ENCODE measurements at regions not wholly inside any gene's neighbourhood (a gene's known extent, or its start where the extent isn't known, plus 50 kb on each side); places are given as distances from the start of the nearest gene placed in this dataset.

GRCh38 chr18:40415176-40415791 is 1539.8 kb upstream of the PIK3C3 start:
- H3K36me3 ChIP-seq: no peaks in the 10 kb centered on the region
- H3K9me3 ChIP-seq: no peaks in the 10 kb centered on the region
- H3K4me3 ChIP-seq: no peak overlapping the region
- no peak overlapping the region for H3K27ac ChIP-seq
- intact Hi-C loops (cut with DNase I): no loop called here
- H3K4me1 ChIP-seq (ENCODE audit: insufficient read depth): no peaks in the 10 kb centered on the region
- peaks cover 2% of the 10 kb centered on the region for H3K27me3 ChIP-seq
- 50 to 86% (median 52%) methylated on average over 3 of the region's 3 CpGs for WGBS, 3 donors
- TF ChIP-seq CTCF (IDR thresholded peaks at IDR 0.05) (no peak), EP300 (IDR thresholded peaks at IDR 0.05) (no peak), POLR2A (IDR thresholded peaks at IDR 0.05) (no peak)
- no peak for DNase-seq

GRCh38 chr18:40414155-40414754 is 1540.8 kb upstream of the PIK3C3 start:
- TF ChIP-seq CTCF (IDR thresholded peaks at IDR 0.05) (no peak), EP300 (IDR thresholded peaks at IDR 0.05) (no peak), POLR2A (IDR thresholded peaks at IDR 0.05) (no peak)
- H3K27me3 ChIP-seq: peaks cover 2% of the 10 kb centered on the region
- no peak overlapping the region for H3K27ac ChIP-seq
- H3K4me1 ChIP-seq (ENCODE audit: insufficient read depth): no peaks in the 10 kb centered on the region
- intact Hi-C loops (cut with DNase I): no loop called here
- no peaks in the 10 kb centered on the region for H3K9me3 ChIP-seq
- WGBS, 3 donors: 4 to 10% (median 6%) methylated on average over 5 of the region's 5 CpGs
- DNase-seq: no peak
- no peak overlapping the region for H3K4me3 ChIP-seq
- no peaks in the 10 kb centered on the region for H3K36me3 ChIP-seq

DNA sequence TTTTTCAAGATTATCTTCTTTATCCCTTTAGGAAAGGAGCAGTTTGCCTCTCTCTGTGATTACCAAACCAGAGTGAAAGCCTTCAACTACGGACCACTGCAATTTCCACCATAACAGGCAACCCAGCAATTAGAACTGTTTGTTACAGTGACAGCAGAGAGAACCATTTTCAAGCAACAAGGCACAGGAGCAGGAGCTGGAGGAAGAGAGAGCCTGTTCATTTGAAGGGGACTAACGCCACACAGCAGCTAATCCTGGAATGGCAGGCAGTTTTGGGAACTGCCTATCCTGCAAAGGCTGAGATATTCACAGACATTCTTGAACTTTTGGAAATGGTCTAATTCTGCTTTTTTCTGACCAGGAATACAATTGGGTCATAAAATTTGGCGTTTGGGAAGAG is 1541.9 kb upstream of the PIK3C3 start:
- DNase-seq: no peak
- Histone ChIP-seq H3K36me3 (no peaks in the 10 kb centered on the region), H3K9me3 (no peaks in the 10 kb centered on the region), H3K4me3 (no peak overlapping the region), H3K27ac (no peak overlapping the region), H3K4me1 (ENCODE audit: insufficient read depth) (no peaks in the 10 kb centered on the region), H3K27me3 (peaks cover 2% of the 10 kb centered on the region)
- intact Hi-C loops (cut with DNase I): no loop called here
- TF ChIP-seq EP300 (IDR thresholded peaks at IDR 0.05): no peak
- TF ChIP-seq POLR2A (IDR thresholded peaks at IDR 0.05): no peak
- TF ChIP-seq CTCF (IDR thresholded peaks at IDR 0.05): no peak
- 39 to 59% (median 57%) methylated on average over 3 of the region's 3 CpGs for WGBS, 3 donors

DNA sequence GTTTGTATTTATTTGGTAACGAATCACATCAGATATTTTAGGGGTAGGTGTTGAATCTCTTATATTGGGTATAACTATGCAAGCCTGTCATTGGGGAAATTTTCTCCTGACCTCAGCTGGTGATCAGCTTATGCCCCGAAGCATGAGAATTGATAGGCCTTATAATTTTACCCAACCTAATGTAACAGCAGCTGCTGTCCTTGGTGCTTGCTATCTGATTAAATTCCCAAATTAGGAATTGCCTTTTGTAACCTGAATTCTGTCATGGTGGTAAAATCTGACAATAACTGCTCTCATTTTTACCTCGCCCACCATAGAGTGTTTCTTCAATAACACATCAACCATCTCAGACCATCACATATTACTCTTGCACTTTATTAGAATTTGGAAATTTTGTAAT is 1542.6 kb upstream of the PIK3C3 start:
- Histone ChIP-seq H3K36me3 (no peaks in the 10 kb centered on the region), H3K9me3 (no peaks in the 10 kb centered on the region), H3K4me1 (ENCODE audit: insufficient read depth) (no peaks in the 10 kb centered on the region), H3K4me3 (no peak overlapping the region), H3K27ac (no peak overlapping the region), H3K27me3 (peaks cover 2% of the 10 kb centered on the region)
- TF ChIP-seq EP300 (IDR thresholded peaks at IDR 0.05) (no peak), POLR2A (IDR thresholded peaks at IDR 0.05) (no peak), CTCF (IDR thresholded peaks at IDR 0.05) (no peak)
- intact Hi-C loops (cut with DNase I): no loop called here
- 58 to 85% (median 68%) methylated on average over 3 of the region's 3 CpGs for WGBS, 3 donors
- no peak for DNase-seq

Data from ovary (tissue), 7 donors.